HepG2 (cell line): ENCODE measurements at regions not wholly inside any gene's neighbourhood (a gene's known extent, or its start where the extent isn't known, plus 50 kb on each side); places are given as distances from the start of the nearest gene placed in this dataset.

Experiments used
- AFF4 ChIP-seq: sonication (generic); formaldehyde crosslinking; IDR thresholded peaks from 2 replicates; pipeline ENCODE4 v1.4.0; 2020; ENCODE audit warnings: missing genetic modification reagents
- HDAC6 ChIP-seq: fragments of 200-600 bp; sonication (generic); IDR thresholded peaks from 2 replicates; pipeline ENCODE4 v1.7.0; 2017; ENCODE audit warnings: mild to moderate bottlenecking, antibody characterized with exemption, low read length, low read depth
- TBP ChIP-seq: sonication (generic); formaldehyde crosslinking; IDR thresholded peaks from 2 replicates; pipeline ENCODE4 v1.5.0; 2020; ENCODE audit warnings: missing genetic modification reagents
- THYN1 ChIP-seq: sonication (generic); formaldehyde crosslinking; IDR thresholded peaks from 2 replicates; pipeline ENCODE4 v1.8.1; 2023; ENCODE audit warnings: low read depth, mild to moderate bottlenecking, moderate library complexity, missing genetic modification reagents, borderline replicate concordance
- ZNF205 ChIP-seq: IDR thresholded peaks from 2 replicates; pipeline ENCODE4 v1.6.1; 2018; ENCODE audit warnings: missing biosample characterization, missing genetic modification reagents
- ZNF335 ChIP-seq: sonication (generic); formaldehyde crosslinking; IDR thresholded peaks from 2 replicates; pipeline ENCODE4 v1.4.0; 2020; ENCODE audit warnings: missing genetic modification reagents
- TF ChIP-seq, protein P1 (sequence below): sonication (generic); formaldehyde crosslinking; IDR thresholded peaks from 2 replicates; pipeline ENCODE4 v1.5.1; 2020; ENCODE audit warnings: mild to moderate bottlenecking, missing genetic modification reagents, borderline replicate concordance
- TF ChIP-seq, protein P2 (sequence below): sonication (generic); formaldehyde crosslinking; IDR thresholded peaks from 2 replicates; pipeline ENCODE4 v1.5.0; 2020; ENCODE audit warnings: mild to moderate bottlenecking, missing genetic modification reagents, moderate library complexity

GRCh38 chr9:14497476-14497875 is 183.5 kb upstream of the NFIB start:
- no peak for TF ChIP-seq AFF4
- TF ChIP-seq, protein P1, sequence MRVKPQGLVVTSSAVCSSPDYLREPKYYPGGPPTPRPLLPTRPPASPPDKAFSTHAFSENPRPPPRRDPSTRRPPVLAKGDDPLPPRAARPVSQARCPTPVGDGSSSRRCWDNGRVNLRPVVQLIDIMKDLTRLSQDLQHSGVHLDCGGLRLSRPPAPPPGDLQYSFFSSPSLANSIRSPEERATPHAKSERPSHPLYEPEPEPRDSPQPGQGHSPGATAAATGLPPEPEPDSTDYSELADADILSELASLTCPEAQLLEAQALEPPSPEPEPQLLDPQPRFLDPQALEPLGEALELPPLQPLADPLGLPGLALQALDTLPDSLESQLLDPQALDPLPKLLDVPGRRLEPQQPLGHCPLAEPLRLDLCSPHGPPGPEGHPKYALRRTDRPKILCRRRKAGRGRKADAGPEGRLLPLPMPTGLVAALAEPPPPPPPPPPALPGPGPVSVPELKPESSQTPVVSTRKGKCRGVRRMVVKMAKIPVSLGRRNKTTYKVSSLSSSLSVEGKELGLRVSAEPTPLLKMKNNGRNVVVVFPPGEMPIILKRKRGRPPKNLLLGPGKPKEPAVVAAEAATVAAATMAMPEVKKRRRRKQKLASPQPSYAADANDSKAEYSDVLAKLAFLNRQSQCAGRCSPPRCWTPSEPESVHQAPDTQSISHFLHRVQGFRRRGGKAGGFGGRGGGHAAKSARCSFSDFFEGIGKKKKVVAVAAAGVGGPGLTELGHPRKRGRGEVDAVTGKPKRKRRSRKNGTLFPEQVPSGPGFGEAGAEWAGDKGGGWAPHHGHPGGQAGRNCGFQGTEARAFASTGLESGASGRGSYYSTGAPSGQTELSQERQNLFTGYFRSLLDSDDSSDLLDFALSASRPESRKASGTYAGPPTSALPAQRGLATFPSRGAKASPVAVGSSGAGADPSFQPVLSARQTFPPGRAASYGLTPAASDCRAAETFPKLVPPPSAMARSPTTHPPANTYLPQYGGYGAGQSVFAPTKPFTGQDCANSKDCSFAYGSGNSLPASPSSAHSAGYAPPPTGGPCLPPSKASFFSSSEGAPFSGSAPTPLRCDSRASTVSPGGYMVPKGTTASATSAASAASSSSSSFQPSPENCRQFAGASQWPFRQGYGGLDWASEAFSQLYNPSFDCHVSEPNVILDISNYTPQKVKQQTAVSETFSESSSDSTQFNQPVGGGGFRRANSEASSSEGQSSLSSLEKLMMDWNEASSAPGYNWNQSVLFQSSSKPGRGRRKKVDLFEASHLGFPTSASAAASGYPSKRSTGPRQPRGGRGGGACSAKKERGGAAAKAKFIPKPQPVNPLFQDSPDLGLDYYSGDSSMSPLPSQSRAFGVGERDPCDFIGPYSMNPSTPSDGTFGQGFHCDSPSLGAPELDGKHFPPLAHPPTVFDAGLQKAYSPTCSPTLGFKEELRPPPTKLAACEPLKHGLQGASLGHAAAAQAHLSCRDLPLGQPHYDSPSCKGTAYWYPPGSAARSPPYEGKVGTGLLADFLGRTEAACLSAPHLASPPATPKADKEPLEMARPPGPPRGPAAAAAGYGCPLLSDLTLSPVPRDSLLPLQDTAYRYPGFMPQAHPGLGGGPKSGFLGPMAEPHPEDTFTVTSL, result no peak
- no peak for TF ChIP-seq THYN1 (CRISPR knock-in tag)
- TF ChIP-seq ZNF335 (CRISPR knock-in tag), result no peak
- TF ChIP-seq HDAC6, result no peak
- TF ChIP-seq, protein P2, sequence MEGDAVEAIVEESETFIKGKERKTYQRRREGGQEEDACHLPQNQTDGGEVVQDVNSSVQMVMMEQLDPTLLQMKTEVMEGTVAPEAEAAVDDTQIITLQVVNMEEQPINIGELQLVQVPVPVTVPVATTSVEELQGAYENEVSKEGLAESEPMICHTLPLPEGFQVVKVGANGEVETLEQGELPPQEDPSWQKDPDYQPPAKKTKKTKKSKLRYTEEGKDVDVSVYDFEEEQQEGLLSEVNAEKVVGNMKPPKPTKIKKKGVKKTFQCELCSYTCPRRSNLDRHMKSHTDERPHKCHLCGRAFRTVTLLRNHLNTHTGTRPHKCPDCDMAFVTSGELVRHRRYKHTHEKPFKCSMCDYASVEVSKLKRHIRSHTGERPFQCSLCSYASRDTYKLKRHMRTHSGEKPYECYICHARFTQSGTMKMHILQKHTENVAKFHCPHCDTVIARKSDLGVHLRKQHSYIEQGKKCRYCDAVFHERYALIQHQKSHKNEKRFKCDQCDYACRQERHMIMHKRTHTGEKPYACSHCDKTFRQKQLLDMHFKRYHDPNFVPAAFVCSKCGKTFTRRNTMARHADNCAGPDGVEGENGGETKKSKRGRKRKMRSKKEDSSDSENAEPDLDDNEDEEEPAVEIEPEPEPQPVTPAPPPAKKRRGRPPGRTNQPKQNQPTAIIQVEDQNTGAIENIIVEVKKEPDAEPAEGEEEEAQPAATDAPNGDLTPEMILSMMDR (CRISPR knock-in tag), result no peak
- no peak for TF ChIP-seq ZNF205 (CRISPR knock-in tag)
- TF ChIP-seq TBP (CRISPR knock-in tag), result no peak
